ENCODE measurements at regions not wholly inside any gene's neighbourhood (a gene's known extent, or its start where the extent isn't known, plus 50 kb on each side); places are given as distances from the start of the nearest gene placed in this dataset.

GRCh38 chr14:58765418-58765831, 127.7 kb downstream of the DACT1 start:
- no peak for DNase-seq
- H3K27ac ChIP-seq, result no peak overlapping the region
- H3K9me3 ChIP-seq, result no peaks in the 10 kb centered on the region
- no peaks in the 10 kb centered on the region for H3K36me3 ChIP-seq
- TF ChIP-seq POLR2AphosphoS5 (IDR thresholded peaks at IDR 0.05) (no peak), EP300 (IDR thresholded peaks at IDR 0.05) (no peak), POLR2A (IDR thresholded peaks at IDR 0.05) (no peak), CTCF (IDR thresholded peaks at IDR 0.05) (no peak)
- no peaks in the 10 kb centered on the region for H3K27me3 ChIP-seq
- intact Hi-C loops (cut with DNase I), result no loop called here
- no peak overlapping the region for H3K4me3 ChIP-seq
- WGBS, 2 donors, result 81 to 84% methylated on average over 12 of the region's 12 CpGs
- H3K4me1 ChIP-seq, result no peaks in the 10 kb centered on the region

- no peak overlapping the region for H3K4me3 ChIP-seq
Observed at GRCh38 chr14:58765843-58766242, 128.1 kb downstream of the DACT1 start.

GRCh38 chr14:58769011-58769643, 131.4 kb downstream of the DACT1 start:
- Histone ChIP-seq H3K4me3 (no peak overlapping the region), H3K36me3 (no peaks in the 10 kb centered on the region), H3K4me1 (no peaks in the 10 kb centered on the region), H3K27me3 (no peaks in the 10 kb centered on the region), H3K27ac (no peak overlapping the region), H3K9me3 (no peaks in the 10 kb centered on the region)
- no peak for DNase-seq
- intact Hi-C loops (cut with DNase I), result no loop called here
- 92 to 93% methylated on average over 5 of the region's 5 CpGs for WGBS, 2 donors
- TF ChIP-seq POLR2A (IDR thresholded peaks at IDR 0.05) (no peak), CTCF (IDR thresholded peaks at IDR 0.05) (no peak), EP300 (IDR thresholded peaks at IDR 0.05) (no peak), POLR2AphosphoS5 (IDR thresholded peaks at IDR 0.05) (no peak)

More at GRCh38 chr14:58765843-58766242, 128.1 kb downstream of the DACT1 start:
- Histone ChIP-seq H3K9me3 (no peaks in the 10 kb centered on the region), H3K4me1 (no peaks in the 10 kb centered on the region), H3K27ac (no peak overlapping the region), H3K36me3 (no peaks in the 10 kb centered on the region), H3K27me3 (no peaks in the 10 kb centered on the region)
- DNase-seq, result no peak
- intact Hi-C loops (cut with DNase I), result no loop called here
- 78 to 87% methylated on average over 6 of the region's 6 CpGs for WGBS, 2 donors
- no peak for TF ChIP-seq EP300 (IDR thresholded peaks at IDR 0.05)
- TF ChIP-seq CTCF (IDR thresholded peaks at IDR 0.05), result no peak
- TF ChIP-seq POLR2AphosphoS5 (IDR thresholded peaks at IDR 0.05), result no peak
- TF ChIP-seq POLR2A (IDR thresholded peaks at IDR 0.05), result no peak

GRCh38 chr14:58769771-58770170, 132.0 kb downstream of the DACT1 start:
- intact Hi-C loops (cut with DNase I), result no loop called here
- no peak for DNase-seq
- no peaks in the 10 kb centered on the region for H3K27me3 ChIP-seq
- TF ChIP-seq EP300 (IDR thresholded peaks at IDR 0.05) (no peak), POLR2A (IDR thresholded peaks at IDR 0.05) (no peak), CTCF (IDR thresholded peaks at IDR 0.05) (no peak), POLR2AphosphoS5 (IDR thresholded peaks at IDR 0.05) (no peak)
- H3K27ac ChIP-seq, result no peak overlapping the region
- no peaks in the 10 kb centered on the region for H3K4me1 ChIP-seq
- H3K9me3 ChIP-seq, result no peaks in the 10 kb centered on the region
- H3K36me3 ChIP-seq, result no peaks in the 10 kb centered on the region
- H3K4me3 ChIP-seq, result no peak overlapping the region
- WGBS, 2 donors, result 18 to 69% methylated on average over 2 of the region's 2 CpGs

GRCh38 chr14:58770491-58770982, 132.8 kb downstream of the DACT1 start:
- H3K4me3 ChIP-seq, result no peak overlapping the region
- no peaks in the 10 kb centered on the region for H3K9me3 ChIP-seq
- DNase-seq, result no peak
- no peaks in the 10 kb centered on the region for H3K36me3 ChIP-seq
- intact Hi-C loops (cut with DNase I), result no loop called here
- no peak for TF ChIP-seq POLR2AphosphoS5 (IDR thresholded peaks at IDR 0.05)
- TF ChIP-seq POLR2A (IDR thresholded peaks at IDR 0.05), result no peak
- no peak for TF ChIP-seq EP300 (IDR thresholded peaks at IDR 0.05)
- no peak for TF ChIP-seq CTCF (IDR thresholded peaks at IDR 0.05)
- H3K27me3 ChIP-seq, result no peaks in the 10 kb centered on the region
- H3K27ac ChIP-seq, result no peak overlapping the region
- no peaks in the 10 kb centered on the region for H3K4me1 ChIP-seq
